Uterus (tissue), 3 donors: ENCODE measurements at regions not wholly inside any gene's neighbourhood (a gene's known extent, or its start where the extent isn't known, plus 50 kb on each side); places are given as distances from the start of the nearest gene placed in this dataset.
"Not testable (repeated sequence)": the region's sequence is repeated elsewhere in the genome, so short reads cannot be mapped to it uniquely, and the experiment has no call there.

Experiments used
- DNase-seq, 2 donors: peaks; one replicate each; pipeline ENCODE4 v3.0.0-alpha.2; 2019 to 2020
- H3K27ac ChIP-seq, 2 donors: fragments of 200-600 bp; sonication (generic); 1 replicate in 1 of 2; 2 replicates in 1 of 2; pipeline ENCODE4 v1.5.1; 2016 to 2018
- H3K27me3 ChIP-seq, 2 donors: fragments of 200-600 bp; sonication (generic); one replicate each; pipeline ENCODE4 v1.5.1; 2018 to 2019; ENCODE audit warnings: control low read depth in 1 of 2
- H3K36me3 ChIP-seq, 2 donors: fragments of 200-600 bp; sonication (generic); one replicate each; pipeline ENCODE4 v1.5.1; 2019; ENCODE audit warnings: control low read depth in 1 of 2
- H3K4me1 ChIP-seq, 2 donors: fragments of 200-600 bp; sonication (generic); one replicate each; pipeline ENCODE4 v1.5.1; 2018 to 2019; ENCODE audit warnings: control low read depth in 1 of 2
- H3K4me3 ChIP-seq, 2 donors: fragments of 200-600 bp; sonication (generic); 1 replicate in 1 of 2; 2 replicates in 1 of 2; pipeline ENCODE4 v1.5.1; 2018 to 2019; ENCODE audit warnings: mild to moderate bottlenecking in 1 of 2
- H3K9me3 ChIP-seq, 2 donors: fragments of 200-600 bp; sonication (generic); one replicate each; pipeline ENCODE4 v1.5.1; 2019; ENCODE audit warnings: control low read depth in 1 of 2
- POLR2A ChIP-seq, 2 donors: fragments of 450-650 bp; IDR thresholded peaks; one replicate each; pipeline ENCODE4 v1.6.1; 2016; ENCODE audit warnings: antibody characterized with exemption in 2 of 2, mild to moderate bottlenecking in 1 of 2, moderate library complexity in 1 of 2
- intact Hi-C: fragments of 100-400 bp; cut with DNase I; formaldehyde crosslinking; loops from one replicate; pipeline ENCODE4 v1.15.1; 2023; ENCODE audit warnings: low total_unique reads
- TF ChIP-seq, protein P1 (sequence below), 4 experiments: fragments of 200-600 bp in 2 of 4; fragments of 450-650 bp in 2 of 4; sonication (generic) in 2 of 4; IDR thresholded peaks; one replicate each; pipeline ENCODE4 v1.5.1; 2016 to 2019; ENCODE audit warnings: antibody characterized with exemption in 4 of 4, mild to moderate bottlenecking in 2 of 4, moderate library complexity in 1 of 4
- donor health status: DM: yes; HTN: yes; CAD: no.

DNA sequence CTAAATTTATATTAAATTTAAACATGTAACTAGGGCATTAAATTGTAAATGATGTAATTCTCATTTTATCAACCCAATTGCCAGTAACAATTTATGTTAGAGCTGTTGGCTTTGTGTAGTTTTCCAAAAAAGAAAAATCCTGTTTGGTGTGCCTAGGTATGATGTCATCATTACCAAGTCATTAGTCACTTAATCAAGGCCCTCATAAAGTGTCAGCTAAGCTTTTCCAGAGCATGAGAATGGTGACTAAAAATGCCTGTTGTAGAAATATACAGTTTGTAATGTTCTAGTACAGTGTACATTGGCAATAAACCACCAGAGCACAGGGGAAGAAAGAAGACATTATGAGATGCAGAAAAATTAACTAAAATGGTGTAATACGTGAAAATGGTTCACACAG is 593.8 kb upstream of the ANKRD30A start:
- H3K9me3 ChIP-seq, result no peaks in the 10 kb centered on the region
- intact Hi-C loops, result no loop called here
- no peak for DNase-seq
- TF ChIP-seq POLR2A (IDR thresholded peaks at IDR 0.05), result no peak
- TF ChIP-seq, protein P1, sequence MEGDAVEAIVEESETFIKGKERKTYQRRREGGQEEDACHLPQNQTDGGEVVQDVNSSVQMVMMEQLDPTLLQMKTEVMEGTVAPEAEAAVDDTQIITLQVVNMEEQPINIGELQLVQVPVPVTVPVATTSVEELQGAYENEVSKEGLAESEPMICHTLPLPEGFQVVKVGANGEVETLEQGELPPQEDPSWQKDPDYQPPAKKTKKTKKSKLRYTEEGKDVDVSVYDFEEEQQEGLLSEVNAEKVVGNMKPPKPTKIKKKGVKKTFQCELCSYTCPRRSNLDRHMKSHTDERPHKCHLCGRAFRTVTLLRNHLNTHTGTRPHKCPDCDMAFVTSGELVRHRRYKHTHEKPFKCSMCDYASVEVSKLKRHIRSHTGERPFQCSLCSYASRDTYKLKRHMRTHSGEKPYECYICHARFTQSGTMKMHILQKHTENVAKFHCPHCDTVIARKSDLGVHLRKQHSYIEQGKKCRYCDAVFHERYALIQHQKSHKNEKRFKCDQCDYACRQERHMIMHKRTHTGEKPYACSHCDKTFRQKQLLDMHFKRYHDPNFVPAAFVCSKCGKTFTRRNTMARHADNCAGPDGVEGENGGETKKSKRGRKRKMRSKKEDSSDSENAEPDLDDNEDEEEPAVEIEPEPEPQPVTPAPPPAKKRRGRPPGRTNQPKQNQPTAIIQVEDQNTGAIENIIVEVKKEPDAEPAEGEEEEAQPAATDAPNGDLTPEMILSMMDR (IDR thresholded peaks at IDR 0.05), result no peak
- no peaks in the 10 kb centered on the region for H3K36me3 ChIP-seq
- H3K4me1 ChIP-seq, result no peaks in the 10 kb centered on the region
- no peak overlapping the region for H3K4me3 ChIP-seq
- no peaks in the 10 kb centered on the region for H3K27me3 ChIP-seq
- no peak overlapping the region for H3K27ac ChIP-seq

DNA sequence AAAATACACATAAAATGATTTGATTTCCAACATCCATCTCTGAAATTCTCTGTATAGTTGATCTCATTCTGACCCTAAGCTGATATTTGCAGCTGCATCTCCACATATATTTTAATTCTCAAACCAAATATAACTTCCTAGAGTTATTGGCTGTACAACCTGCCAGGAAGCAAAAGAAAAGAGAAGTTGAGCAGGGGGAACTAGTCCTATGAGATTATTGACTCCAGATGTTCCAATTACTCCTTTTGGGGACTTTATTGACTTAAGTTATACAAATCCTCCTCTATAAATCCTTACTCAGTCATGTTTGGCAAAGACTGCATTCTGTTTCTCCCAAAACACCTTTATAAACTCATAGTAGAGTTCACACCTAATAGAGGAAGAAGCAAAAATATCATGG is 599.4 kb upstream of the ANKRD30A start:
- Histone ChIP-seq H3K36me3 (no peaks in the 10 kb centered on the region), H3K27ac (no peak overlapping the region), H3K4me1 (no peaks in the 10 kb centered on the region), H3K27me3 (no peaks in the 10 kb centered on the region), H3K4me3 (no peak overlapping the region), H3K9me3 (no peaks in the 10 kb centered on the region)
- intact Hi-C loops, result no loop called here
- DNase-seq, result no peak
- TF ChIP-seq POLR2A (IDR thresholded peaks at IDR 0.05), result no peak
- TF ChIP-seq, protein P1 (IDR thresholded peaks at IDR 0.05), result no peak

DNA sequence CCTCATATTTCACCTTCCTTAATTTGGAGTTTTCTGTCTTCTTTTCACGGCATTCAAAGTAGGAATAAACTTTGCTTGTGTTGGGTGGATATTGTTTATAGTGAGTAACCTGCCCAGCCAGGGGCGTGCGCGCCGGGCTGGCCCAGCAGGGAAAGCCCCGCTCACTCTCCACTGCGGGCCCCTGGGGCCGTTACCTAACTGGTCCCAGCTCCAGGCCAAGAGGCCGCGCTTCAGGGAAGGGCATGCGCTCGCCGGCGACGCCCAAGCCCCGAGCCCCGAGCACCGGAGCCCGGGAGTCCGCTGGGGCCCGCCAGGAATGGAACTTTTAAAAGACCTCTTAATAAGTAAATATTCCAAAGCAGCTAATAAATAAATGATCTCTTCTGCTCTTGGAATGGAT is 601.3 kb upstream of the ANKRD30A start:
- intact Hi-C loops, H3K4me1 ChIP-seq, H3K36me3 ChIP-seq, DNase-seq, H3K27ac ChIP-seq, H3K4me3 ChIP-seq, H3K27me3 ChIP-seq, H3K9me3 ChIP-seq: not testable (repeated sequence)

DNA sequence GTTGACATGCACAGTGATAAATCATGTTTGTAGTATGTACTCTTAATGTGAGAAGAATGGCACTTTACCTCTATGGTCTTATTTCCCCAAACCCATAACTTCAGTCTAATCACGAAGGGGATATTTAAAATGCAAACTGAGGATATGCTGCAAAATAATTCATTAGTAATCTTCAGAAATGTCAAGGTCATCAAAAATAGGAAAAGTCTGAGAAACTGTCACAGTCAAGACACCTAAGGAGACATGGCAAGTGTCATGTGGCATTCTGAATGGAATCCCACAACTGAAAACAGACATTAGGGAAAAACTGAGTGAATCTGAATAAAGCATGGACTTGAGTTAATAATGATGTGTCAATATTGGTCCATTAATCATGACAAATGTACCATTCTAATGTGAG is 605.5 kb upstream of the ANKRD30A start:
- Histone ChIP-seq H3K36me3 (no peaks in the 10 kb centered on the region), H3K27ac (no peak overlapping the region), H3K4me1 (no peaks in the 10 kb centered on the region), H3K9me3 (no peaks in the 10 kb centered on the region), H3K4me3 (no peak overlapping the region), H3K27me3 (no peaks in the 10 kb centered on the region)
- TF ChIP-seq, protein P1 (IDR thresholded peaks at IDR 0.05), result no peak
- no peak for TF ChIP-seq POLR2A (IDR thresholded peaks at IDR 0.05)
- DNase-seq, result no peak
- intact Hi-C loops, result no loop called here

DNA sequence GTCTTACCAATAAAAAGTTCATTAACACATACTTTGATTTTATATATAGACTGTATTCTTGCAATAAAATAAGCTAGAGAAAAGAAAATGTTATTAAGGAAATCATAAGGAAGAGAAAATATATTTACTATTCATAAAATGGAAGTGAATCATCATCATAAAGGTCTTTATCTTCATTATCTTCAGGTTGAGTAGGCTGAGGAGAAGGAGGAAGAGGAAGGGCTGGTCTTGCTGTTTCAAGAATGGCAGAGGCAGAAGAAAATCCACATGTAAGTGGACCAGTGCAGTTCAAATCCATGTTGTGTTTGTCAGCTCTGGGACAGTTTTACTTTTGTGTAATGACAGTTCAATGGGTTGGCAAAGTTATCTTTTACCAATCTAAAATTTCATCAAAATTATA is 609.1 kb upstream of the ANKRD30A start:
- DNase-seq, result no peak
- Histone ChIP-seq H3K27me3 (no peaks in the 10 kb centered on the region), H3K27ac (no peak overlapping the region), H3K9me3 (no peaks in the 10 kb centered on the region), H3K36me3 (no peaks in the 10 kb centered on the region), H3K4me1 (no peaks in the 10 kb centered on the region), H3K4me3 (no peak overlapping the region)
- intact Hi-C loops, result no loop called here
- TF ChIP-seq, protein P1 (IDR thresholded peaks at IDR 0.05), result no peak
- no peak for TF ChIP-seq POLR2A (IDR thresholded peaks at IDR 0.05)

DNA sequence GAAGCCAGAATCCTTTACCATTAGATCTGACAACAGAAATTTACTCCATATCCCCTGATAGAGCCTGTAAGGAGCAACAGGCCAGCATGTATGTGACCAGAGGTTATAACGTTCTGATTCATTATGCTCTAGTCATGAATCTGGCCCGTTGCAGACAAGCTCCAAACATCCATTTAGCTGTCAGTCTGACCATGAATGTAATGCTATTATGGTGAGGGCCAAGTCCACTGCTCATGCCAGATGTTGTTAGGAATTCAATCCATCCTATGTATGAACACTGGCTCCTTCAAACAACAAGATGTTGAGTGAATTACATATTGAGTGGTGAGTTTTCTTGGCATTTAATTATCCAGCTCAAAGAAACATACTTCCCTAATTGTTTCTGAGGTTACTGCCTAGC is 610.1 kb upstream of the ANKRD30A start:
- Histone ChIP-seq H3K27ac (no peak overlapping the region), H3K4me1 (no peaks in the 10 kb centered on the region), H3K27me3 (no peaks in the 10 kb centered on the region), H3K9me3 (no peaks in the 10 kb centered on the region), H3K4me3 (no peak overlapping the region), H3K36me3 (no peaks in the 10 kb centered on the region)
- DNase-seq, result no peak
- intact Hi-C loops, result no loop called here
- TF ChIP-seq, protein P1 (IDR thresholded peaks at IDR 0.05), result no peak
- no peak for TF ChIP-seq POLR2A (IDR thresholded peaks at IDR 0.05)
